HL-60 (cell line): ENCODE measurements at regions not wholly inside any gene's neighbourhood (a gene's known extent, or its start where the extent isn't known, plus 50 kb on each side); places are given as distances from the start of the nearest gene placed in this dataset.

Experiments
- CTCF ChIP-seq: IDR thresholded peaks from one replicate; pipeline ENCODE4 v1.5.1; 2011; ENCODE audit warnings: low read length, control low read depth, inconsistent platforms; ENCODE audit not compliant: insufficient read depth
- GABPA ChIP-seq: IDR thresholded peaks from 2 replicates; pipeline ENCODE4 v1.6.1; 2012; ENCODE audit warnings: low read depth
- POLR2AphosphoS5 ChIP-seq: IDR thresholded peaks from 2 replicates; pipeline ENCODE4 v1.6.1; 2012; ENCODE audit warnings: low read depth
- SPI1 ChIP-seq: IDR thresholded peaks from 2 replicates; pipeline ENCODE4 v1.6.1; 2012; ENCODE audit warnings: low read depth, mild to moderate bottlenecking, borderline replicate concordance
- TF ChIP-seq, protein P1 (sequence below): IDR thresholded peaks from 2 replicates; pipeline ENCODE4 v1.6.1; 2012; ENCODE audit warnings: low read depth; ENCODE audit not compliant: insufficient replicate concordance

DNA sequence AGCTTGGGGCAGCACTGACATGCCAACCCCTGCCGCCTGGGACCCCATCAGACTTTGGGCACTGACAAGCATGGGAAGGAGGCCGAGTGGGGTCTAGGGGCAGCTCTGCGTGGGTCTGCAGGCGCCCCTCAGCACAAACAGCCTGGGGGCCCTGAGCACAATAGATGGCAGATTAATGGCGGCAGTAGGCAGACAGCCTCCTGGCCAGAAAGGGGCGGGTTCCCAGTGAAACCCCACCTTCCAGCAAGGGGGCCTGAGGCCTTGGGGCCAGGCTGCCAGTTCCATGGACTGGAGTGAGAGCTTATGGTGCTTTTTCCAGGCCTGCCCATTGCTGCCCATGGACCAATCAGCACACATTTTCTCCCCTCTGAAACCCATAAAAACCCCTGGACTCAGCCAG lies 2031.2 kb downstream of the EFNA5 start:
- TF ChIP-seq CTCF: no peak
- TF ChIP-seq, protein P1, sequence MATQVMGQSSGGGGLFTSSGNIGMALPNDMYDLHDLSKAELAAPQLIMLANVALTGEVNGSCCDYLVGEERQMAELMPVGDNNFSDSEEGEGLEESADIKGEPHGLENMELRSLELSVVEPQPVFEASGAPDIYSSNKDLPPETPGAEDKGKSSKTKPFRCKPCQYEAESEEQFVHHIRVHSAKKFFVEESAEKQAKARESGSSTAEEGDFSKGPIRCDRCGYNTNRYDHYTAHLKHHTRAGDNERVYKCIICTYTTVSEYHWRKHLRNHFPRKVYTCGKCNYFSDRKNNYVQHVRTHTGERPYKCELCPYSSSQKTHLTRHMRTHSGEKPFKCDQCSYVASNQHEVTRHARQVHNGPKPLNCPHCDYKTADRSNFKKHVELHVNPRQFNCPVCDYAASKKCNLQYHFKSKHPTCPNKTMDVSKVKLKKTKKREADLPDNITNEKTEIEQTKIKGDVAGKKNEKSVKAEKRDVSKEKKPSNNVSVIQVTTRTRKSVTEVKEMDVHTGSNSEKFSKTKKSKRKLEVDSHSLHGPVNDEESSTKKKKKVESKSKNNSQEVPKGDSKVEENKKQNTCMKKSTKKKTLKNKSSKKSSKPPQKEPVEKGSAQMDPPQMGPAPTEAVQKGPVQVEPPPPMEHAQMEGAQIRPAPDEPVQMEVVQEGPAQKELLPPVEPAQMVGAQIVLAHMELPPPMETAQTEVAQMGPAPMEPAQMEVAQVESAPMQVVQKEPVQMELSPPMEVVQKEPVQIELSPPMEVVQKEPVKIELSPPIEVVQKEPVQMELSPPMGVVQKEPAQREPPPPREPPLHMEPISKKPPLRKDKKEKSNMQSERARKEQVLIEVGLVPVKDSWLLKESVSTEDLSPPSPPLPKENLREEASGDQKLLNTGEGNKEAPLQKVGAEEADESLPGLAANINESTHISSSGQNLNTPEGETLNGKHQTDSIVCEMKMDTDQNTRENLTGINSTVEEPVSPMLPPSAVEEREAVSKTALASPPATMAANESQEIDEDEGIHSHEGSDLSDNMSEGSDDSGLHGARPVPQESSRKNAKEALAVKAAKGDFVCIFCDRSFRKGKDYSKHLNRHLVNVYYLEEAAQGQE: no peak
- no peak for TF ChIP-seq POLR2AphosphoS5
- no peak for TF ChIP-seq GABPA
- no peak for TF ChIP-seq SPI1
